HG03520 (cell line): ENCODE measurements at regions not wholly inside any gene's neighbourhood (a gene's known extent, or its start where the extent isn't known, plus 50 kb on each side); places are given as distances from the start of the nearest gene placed in this dataset.

Experiments used
- ATAC-seq: cut with Tn5 transposase; IDR thresholded peaks from one replicate; pipeline ENCODE4 v1.9.1; 2021; ENCODE audit warnings: mild to moderate bottlenecking, moderate library complexity; ENCODE audit not compliant: unreplicated experiment

- ATAC-seq, result no peak
These were observed 536.5 kb upstream of the NBEA start for GRCh38 chr13:34405410-34406181.

GRCh38 chr13:34408640-34409039 is 533.4 kb upstream of the NBEA start:
- no peak for ATAC-seq

DNA sequence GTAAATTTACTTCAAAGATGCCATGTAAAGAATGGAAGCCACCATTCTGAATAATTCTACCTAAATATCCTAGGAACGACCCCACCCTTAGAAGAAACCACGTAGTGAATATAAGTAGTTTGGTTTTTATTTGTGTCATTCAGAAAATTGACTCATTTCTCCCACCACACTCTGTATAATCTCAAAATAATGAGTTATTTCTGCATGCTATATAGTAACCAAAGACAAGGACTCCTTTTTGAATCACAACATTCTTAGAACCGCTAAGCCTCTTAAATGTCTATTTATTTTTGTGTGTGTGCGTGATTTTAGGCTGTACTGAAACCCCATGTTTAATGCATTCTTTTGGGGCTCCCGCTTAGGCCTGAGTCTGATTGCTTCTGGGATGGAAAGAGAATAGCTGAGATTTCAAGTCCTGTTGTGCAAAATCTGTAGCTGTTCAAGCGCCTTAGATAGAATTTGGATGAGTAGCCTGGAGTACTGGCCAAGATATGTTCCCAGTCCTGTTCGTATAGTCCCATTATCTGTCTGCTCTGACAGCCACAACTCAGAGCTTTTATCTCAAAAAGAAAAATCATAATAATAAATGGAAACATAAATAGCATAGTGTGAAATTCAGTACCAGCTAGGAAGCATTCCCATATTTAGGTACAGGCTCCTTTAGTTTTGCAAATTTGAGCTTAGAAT is 532.4 kb upstream of the NBEA start:
- no peak for ATAC-seq

- ATAC-seq, result no peak
These were observed 531.4 kb upstream of the NBEA start for GRCh38 chr13:34410678-34411077.

- ATAC-seq, result no peak
These were observed 530.9 kb upstream of the NBEA start for GRCh38 chr13:34411177-34411576.

DNA sequence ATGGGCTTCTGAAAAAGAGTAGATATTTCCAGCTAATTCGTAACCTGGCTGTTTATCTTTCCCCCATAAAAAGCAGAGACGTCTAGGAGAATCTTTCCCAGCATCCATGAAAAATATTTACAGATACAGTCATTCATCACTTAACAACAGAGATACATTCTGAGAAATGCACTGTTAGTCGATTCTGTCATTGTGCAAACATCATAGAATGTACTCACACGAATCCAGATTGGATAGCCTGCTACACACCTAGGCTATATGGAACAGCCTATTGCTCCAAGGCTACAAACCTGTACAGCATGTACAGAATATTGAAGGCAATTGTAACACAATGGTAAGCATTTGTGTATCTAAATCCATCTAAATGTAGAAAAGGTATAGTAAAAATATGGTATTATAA is 530.2 kb upstream of the NBEA start:
- no peak for ATAC-seq

DNA sequence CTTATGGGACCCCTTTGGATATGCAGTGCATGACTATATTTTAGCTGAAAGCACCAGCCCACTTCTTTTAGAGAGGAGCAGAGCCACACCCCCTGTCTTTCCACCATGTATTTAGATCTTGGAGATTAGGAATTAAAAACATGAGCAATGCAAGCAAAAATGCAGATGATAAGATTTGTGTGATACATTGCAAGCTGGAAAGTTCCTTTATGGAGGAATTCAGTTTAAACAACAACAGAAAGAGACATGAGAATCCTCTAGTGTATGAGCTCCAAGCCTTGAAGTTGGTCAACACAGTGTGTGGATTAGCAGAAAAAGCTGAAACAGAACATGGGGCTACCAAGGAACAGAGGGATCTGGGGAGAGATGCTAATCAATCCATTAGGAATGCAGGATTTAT is 529.8 kb upstream of the NBEA start:
- ATAC-seq, result no peak

- ATAC-seq, result no peak
These were observed 529.2 kb upstream of the NBEA start for GRCh38 chr13:34412817-34413375.

- ATAC-seq, result no peak
These were observed 528.4 kb upstream of the NBEA start for GRCh38 chr13:34413538-34414210.

GRCh38 chr13:34414616-34415015 is 527.5 kb upstream of the NBEA start:
- no peak for ATAC-seq

DNA sequence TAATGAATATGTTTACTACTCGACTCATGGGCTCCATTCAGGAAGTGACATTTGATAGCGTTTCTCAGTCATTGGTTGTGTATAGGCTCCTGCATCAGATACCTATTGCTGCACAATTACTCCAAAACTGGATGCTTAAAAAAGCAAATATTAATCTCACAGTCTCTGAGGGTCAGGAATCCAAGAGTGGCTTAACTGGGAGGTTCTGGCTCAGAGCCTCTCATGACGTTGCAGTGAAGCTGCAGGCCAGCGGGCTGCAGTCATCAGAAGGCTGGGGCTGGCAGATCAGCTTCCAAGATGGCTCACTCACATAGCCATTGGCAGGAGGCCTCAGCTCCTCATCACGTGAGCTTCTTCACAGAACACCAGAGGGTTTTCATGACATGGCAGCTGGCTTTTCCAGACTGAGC is 525.1 kb upstream of the NBEA start:
- ATAC-seq, result no peak

GRCh38 chr13:34417896-34418295 is 524.2 kb upstream of the NBEA start:
- no peak for ATAC-seq

DNA sequence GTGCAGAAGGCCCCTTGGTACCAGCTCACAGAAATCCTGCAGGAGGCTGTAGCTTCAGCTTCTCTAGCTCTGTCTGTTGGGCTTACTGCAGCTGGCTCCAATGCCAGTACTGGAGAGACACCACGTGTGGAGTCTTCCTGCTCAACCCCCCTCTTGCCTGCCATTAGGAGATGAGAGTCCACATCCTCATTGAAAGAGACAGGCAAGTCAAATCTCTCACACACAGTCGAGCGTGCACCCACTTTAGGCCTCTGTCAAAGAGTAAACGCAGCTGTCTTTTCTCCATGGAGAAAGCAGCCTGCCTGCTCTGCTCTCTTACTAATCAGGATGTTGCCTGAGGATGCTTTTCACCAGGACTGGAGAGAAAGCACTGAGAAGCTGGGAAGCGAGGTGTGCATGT is 523.0 kb upstream of the NBEA start:
- ATAC-seq, result no peak

GRCh38 chr13:34419755-34420154 is 522.3 kb upstream of the NBEA start:
- no peak for ATAC-seq

DNA sequence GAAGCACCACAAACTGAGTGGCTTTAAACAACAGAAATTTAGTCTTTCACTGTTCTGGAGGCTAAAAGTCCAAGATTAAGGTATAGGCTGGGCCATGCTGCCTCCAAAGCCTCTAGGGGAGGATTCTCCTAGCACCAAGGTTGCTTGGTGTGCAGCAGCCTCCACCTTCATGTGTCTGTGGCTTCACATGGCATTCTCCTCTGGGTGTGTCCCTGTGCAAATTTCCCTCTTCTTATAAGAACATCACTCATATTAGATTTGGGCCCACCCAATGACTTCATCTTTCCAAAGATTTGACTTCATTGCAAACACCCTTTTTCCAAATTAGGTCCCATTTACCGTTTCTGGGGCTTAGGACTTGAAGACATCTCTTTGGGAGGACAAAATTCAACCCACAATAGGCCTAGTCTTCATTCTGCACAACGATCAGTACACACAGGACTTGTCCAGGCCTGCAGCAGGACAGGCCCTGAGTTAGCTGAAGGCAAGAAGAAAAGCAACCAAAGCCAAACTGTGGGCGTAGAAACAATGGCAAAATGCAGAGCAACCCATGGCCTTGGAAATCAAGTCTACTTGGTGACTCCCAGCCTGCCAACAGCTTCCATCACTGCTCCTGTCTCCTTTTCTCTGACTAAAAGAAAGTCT is 521.2 kb upstream of the NBEA start:
- no peak for ATAC-seq

GRCh38 chr13:34421347-34421719 is 520.7 kb upstream of the NBEA start:
- ATAC-seq, result no peak

- no peak for ATAC-seq
These were observed 520.1 kb upstream of the NBEA start for GRCh38 chr13:34421858-34422475.

DNA sequence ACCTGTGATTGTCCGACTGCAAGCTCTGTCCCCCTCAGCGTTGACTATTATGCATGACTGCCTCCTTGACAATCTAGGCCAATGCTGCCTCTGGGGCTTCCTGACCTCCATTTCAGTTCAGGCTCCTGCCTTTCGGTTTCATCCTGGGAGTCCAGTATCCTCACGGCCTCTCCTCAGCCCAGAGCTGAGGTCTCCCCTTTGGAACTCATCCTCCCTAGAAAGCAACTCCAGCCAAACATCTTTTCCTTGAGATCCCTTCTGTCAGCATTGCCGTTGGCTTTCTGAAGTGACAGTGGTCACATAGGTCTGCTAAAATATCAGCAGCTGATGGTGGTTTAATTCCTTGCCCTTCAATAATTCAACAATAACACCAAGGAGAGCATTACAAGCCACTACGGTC is 519.1 kb upstream of the NBEA start:
- no peak for ATAC-seq

DNA sequence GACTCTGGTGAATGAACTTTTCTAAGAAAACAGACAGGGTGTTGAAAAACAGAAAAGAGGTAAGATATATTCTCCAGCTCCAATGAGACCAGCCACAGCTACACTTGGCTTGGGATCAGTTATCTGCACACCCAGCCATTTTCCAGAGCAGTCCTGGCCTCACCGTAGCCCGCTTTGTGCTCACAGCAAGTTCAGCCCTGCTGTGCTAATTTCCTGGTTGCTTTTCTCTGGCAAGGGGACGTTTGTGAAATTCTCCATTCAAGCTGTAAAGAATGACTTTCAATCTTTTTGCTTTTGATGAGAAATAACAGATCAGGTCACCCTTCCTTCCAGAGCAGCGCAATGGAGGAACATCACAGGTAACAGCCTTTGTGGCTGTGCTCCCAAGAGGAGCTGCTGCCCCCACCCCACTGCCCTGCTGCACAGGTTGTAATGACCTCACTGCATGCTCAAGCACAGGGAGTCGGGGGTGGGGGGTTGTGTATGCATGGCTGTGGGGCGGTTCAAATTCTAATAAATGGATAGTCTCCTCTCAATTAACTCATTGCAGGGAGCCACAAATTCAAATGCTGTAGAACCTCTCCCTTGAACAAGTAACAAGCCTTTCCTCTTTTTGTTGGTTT is 516.6 kb upstream of the NBEA start:
- no peak for ATAC-seq

- no peak for ATAC-seq
These were observed 513.2 kb upstream of the NBEA start for GRCh38 chr13:34428911-34429310.
